Lower leg skin (tissue), 3 donors: ENCODE measurements at regions not wholly inside any gene's neighbourhood (a gene's known extent, or its start where the extent isn't known, plus 50 kb on each side); places are given as distances from the start of the nearest gene placed in this dataset.

Experiments used
- CTCF ChIP-seq, 3 donors: fragments of 450-650 bp; IDR thresholded peaks; one replicate each; pipeline ENCODE4 v1.5.1; 2016; ENCODE audit warnings: antibody characterized with exemption in 3 of 3, mild to moderate bottlenecking in 3 of 3, moderate library complexity in 2 of 3
- POLR2A ChIP-seq, 2 donors: fragments of 450-650 bp; IDR thresholded peaks; one replicate each; pipeline ENCODE4 v1.6.1; 2016 to 2017; ENCODE audit warnings: antibody characterized with exemption in 2 of 2, mild to moderate bottlenecking in 1 of 2, moderate library complexity in 1 of 2

- TF ChIP-seq CTCF (IDR thresholded peaks at IDR 0.05): no peak
- TF ChIP-seq POLR2A (IDR thresholded peaks at IDR 0.05): no peak
Observed at GRCh38 chr15:53037904-53038654, 247.9 kb upstream of the ONECUT1 start.
